GM21381 (cell line): ENCODE measurements at regions not wholly inside any gene's neighbourhood (a gene's known extent, or its start where the extent isn't known, plus 50 kb on each side); places are given as distances from the start of the nearest gene placed in this dataset.

Source experiments
- ATAC-seq: cut with Tn5 transposase; IDR thresholded peaks from one replicate; pipeline ENCODE4 v1.9.1; 2021; ENCODE audit warnings: mild to moderate bottlenecking, moderate library complexity; ENCODE audit not compliant: unreplicated experiment

DNA sequence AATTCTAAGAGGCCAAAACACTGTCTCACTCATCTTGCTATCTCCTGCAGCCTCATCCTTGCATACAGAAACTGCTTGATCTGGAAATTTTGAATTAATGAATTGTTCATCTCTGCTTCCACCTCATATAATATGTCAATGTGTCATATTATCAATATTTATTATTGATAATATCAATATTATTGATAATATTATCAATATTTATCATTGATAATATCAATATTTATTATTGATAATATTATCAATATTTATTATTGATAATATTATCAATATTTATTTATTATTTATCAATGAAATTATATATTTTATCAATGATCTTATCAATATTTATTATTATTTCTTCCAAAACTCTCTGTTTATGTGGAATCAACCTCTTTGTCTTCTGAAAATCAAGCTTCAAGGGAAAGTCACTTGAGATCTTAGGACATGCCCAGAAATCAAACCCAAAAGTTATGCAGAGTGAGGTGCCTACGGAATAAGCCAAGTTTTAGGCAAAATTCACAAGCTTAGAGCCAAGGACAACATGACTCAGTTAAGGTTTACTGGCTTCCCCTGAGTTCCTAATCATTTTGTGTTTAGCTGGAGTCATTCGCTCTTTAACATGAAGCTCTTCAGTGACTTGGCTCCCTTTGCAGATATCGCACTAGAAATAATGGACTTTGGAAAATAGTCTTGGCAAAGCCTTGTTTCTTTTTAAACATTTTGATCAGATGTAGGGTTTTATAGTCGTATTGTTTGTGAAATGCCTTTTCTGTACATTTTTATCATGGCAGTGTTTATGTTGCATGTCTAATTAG, 297.1 kb upstream of the RARB start:
- ATAC-seq, result no peak

DNA sequence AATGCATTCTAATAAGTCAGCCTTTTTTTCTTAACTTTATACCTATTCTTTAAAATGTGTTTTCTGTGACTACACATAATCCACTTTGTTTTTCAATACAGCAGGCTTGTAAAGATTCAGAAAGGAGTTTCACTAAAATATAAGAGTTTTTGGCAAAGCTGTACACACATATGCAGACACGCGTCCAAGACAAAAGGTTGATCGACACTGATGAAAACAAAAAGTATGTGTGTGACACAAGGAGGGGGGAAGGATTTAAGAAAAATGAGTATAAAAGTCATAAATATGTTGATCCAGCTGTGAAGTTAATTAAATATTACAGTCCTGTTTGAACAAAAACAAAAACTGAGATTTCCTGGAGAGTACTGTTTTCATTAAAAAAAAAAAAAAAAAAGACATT, 294.5 kb upstream of the RARB start:
- no peak for ATAC-seq

DNA sequence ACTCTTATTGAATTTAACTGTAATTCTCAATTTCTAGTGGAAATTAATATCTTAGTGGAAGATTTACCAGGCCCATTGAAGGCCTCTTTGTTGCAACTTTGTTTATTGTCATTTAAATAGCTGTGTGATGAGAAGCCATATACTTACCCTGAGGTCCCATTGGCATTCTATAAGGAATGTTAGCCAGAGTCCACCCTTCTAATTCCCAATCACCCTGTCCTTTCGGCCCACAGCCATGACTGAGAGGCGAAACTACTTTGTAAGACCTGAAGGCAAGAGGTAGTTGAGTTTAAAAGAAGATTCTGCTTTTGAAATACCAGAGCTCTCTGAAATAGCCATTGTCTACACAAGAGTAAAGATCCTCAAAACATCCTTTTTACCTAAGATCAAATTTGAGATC, 290.5 kb upstream of the RARB start:
- no peak for ATAC-seq

GRCh38 chr3:25139267-25139666, 288.8 kb upstream of the RARB start:
- no peak for ATAC-seq

DNA sequence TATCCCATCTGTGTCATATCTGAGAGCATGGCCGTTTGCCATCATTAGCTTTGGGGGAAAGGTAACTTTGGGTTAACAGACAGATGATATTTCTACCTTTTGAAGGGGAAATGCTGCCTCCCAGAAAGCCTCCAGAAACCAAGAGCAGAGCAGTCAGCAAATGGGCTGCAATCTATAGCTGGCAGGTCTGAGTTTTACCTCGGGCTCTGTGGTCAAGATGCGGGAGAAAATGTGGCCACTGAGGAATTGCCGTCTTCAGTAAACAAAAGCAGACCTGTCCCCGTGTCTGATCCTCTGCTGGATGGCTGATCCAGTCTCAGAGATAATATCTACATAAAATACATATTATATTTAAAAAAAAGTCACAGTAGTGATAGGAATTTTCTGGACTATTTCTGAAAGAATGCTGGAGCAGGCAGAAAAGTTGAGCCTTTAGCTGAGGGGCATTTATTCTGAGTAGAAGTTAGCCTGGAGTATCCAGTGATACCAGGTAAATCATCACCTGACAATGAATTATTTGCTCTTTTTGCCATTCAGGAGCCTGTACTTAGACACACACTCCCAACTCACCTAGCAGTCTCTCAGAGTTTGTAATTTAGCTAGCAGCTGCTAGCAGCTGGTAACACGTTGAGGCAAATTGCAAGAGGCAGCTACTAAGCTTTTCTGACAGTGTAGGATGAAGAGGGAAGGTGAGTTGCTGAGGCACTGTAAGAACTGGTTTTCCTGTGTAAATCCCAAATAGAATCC, 285.3 kb upstream of the RARB start:
- ATAC-seq, result no peak

- ATAC-seq, result no peak
Observed at GRCh38 chr3:25143356-25144025, 284.6 kb upstream of the RARB start.

- no peak for ATAC-seq
Observed at GRCh38 chr3:25144430-25144829, 283.6 kb upstream of the RARB start.

- no peak for ATAC-seq
Observed at GRCh38 chr3:25145176-25145575, 282.9 kb upstream of the RARB start.

DNA sequence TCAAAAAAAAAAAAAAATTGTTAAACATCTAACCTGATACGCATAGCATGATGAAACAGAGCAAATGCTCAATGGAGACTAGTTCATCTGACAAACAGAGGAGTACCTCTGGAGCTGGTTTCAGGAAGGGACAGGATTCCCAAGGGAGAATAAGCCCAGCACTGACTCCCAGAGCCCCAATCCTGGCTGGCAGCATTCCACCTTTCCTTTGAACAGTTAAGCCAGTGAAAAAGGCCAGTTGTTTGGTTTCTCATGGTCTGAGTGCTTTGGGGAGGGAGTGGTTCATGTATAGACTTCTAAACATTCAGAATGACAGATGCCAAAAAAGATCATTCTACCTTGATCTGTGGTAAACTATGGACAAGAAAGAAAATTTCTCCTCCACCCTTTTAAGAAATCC, 277.9 kb upstream of the RARB start:
- no peak for ATAC-seq

DNA sequence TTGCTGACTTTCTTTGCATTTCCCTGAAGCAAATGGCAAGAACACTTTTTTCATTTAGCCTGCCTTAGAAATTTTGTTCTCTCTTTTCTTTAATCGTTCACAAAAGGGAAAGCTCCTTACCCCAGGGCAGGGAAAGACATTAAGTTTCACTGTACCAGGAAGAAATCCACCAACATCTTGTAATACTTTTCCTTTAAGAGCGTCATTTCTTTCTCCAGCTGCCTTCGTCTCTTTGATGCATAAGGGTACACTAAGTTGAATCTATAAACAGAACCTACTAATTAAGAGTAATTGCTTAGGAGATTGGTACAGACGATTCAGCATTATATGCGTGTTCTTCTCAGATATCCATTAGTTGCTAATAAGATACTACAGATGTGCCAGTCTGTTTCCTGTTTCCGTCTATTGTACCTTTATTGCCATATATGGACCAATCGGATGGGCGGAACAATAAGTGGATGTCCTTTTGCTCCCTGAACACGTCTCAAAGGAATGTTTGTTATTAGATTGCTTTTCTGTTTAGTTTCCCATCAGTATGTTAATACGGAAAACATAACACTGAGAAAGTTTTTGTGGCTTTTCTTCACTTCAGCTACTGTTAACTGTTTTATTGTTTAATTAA, 276.7 kb upstream of the RARB start:
- no peak for ATAC-seq

DNA sequence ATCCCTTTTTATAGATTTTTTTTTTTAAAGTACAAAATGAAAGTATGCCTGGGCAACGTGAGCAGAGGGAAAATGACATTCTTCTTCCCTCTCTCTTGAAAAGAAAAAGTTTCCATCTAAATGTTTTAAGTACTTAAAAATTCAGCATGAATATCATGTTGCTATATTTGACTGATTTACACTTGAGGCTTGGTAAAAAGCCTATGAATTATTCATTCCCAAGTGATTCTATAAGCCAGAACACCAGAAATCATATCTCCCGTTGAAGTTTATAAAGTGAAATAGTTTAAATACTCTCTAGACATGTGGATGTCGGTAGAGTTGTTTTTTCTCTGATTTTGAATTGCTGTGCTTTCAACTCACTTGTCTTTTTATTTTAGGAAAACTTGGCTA, 276.2 kb upstream of the RARB start:
- no peak for ATAC-seq

DNA sequence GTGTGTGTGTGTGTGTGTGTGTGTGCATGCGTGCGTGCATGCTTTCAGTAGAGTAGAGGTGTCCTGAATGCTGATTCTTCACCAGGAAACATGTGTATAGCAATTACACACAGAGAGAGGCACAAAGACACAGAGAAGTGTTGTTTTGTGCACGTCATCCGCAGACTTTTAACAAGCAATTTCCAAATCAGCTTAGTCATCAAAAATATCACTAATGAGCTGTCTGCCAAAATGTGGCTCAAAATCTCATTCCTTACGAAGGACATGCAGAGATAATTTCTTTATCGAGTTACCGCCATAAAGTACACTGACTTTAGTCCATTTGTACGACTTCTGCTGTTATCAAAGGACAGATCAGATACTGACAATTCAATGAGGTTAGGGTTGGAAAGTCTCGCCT, 274.9 kb upstream of the RARB start:
- ATAC-seq, result no peak

GRCh38 chr3:25153561-25153960, 274.5 kb upstream of the RARB start:
- ATAC-seq, result no peak

DNA sequence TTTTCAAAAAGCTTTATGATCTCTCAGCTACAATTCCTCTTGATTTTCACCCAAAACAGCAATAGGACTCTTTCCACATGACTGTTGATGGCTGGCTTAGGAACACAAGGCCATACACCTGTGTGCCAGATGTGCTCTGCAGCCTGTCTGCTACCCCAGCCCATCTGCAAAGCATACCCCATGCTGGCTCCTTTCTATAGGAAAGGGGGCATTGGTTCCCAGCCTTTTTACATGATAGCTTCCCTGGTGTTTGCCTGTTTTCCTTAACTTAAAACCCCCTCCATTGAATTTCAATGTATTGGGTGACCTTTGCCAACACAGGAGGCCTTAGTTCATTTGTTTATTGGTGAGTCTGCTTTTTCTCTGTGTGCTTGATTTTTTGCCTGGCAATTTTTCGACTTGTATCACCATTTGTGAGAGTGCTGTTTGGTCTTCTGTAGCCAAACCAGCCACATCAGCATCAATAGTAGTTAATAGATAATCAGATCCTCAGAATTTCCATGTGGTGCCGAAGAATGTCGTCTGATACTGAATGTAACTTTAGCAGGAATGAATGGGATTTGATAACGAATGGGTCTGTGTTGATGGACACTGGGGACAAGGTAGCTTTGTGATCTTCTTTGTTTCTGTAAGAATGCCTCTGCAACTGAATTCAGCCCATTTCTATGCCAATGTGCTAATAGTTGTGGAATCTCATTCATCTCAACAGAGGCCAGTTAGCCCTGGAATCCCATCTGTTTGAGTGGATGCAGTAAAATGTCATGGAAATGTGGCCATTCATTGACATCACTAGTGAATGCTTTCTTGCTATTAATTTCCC, 272.2 kb upstream of the RARB start:
- ATAC-seq, result no peak

DNA sequence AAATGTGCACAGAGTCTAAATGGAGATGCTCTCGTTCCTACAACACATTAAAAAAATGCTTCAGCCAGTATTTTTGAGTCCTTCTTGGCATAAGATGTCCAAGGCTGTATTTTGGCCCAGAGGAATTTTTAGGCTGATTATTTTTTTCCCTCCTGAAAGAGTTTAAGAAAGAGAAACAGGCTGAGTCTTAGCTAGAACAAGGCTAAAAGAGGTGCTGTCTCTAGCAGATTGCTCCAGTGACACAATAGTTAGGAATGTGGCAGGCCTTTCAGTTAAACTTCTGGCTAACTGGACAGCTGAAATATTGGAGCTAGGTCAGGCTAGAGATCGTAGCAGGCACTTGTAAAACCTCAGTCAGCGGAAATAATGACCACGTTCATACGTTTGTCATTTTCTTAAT, 271.4 kb upstream of the RARB start:
- no peak for ATAC-seq

DNA sequence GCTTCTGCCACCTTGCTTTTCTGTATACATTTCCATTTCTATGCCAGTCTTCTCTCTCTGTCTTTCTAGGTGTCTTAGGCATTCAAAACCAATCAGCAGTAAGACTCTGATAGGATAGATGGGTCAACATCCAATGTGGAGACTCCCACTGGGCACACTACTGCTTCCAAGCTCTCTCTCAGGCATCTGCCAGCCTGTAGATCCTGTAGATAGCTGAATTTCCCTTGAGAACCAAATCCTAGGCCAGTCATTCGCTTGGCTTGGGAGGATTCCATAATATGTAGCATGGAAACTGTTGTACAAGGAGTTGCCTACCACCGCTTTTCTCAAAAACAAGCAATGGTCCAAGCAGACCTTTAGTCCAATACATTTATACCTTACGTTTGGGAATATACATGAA, 262.8 kb upstream of the RARB start:
- ATAC-seq, result no peak

GRCh38 chr3:25166016-25166415, 262.0 kb upstream of the RARB start:
- no peak for ATAC-seq

DNA sequence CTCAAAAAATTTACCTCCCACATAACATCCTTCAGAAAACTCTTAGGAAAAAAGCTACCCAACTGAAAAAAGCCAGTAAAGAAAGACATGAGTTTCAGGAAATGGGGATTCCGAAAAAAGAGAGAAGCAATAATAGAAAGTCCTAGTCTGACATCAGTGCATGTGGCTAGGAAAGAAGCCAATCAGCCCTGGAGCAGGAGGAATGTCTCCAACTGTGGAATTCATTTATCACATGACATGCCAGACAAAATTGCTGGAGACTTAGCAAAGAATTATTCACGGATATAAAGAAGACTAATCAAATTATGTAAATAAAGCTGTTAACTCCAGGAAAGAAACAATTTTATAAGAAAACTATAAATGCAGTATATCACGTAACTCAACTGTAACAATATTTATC, 258.9 kb upstream of the RARB start:
- no peak for ATAC-seq

DNA sequence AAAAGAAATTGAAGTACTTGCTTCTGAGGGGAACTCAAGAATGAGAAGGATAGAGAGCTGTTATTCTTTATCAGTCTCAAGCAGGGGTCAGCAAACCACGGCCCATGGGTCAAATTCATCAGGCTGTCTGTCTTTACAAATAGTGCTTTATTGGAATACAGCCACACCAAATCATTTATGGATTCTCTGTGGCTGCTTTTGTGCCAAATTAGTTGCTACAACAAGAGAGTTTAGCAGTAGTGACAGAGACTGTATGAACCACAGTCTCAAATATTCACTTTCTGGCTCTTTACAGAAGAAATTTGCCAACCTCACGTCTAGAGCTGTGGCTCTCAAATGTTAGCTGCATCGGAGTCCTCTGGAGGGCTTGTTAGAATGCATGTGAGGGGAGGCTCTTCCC, 258.0 kb upstream of the RARB start:
- ATAC-seq, result no peak

- no peak for ATAC-seq
Observed at GRCh38 chr3:25171118-25171807, 256.8 kb upstream of the RARB start.
